PC-3 (cell line): ENCODE measurements at regions not wholly inside any gene's neighbourhood (a gene's known extent, or its start where the extent isn't known, plus 50 kb on each side); places are given as distances from the start of the nearest gene placed in this dataset.

Source experiments
- ATAC-seq: fragments of 200-7000 bp; cut with Tn5 transposase; 2 replicates; pipeline ENCODE4 v1.9.1; 2020; ENCODE audit warnings: mild to moderate bottlenecking, moderate library complexity
- BruUV-seq: library from RNA; stranded (reverse); fragments of 400-500 nt; replicated peaks from 2 replicates; lab custom pipeline; 2021; lab: Mats Ljungman, UMichigan
- CTCF ChIA-PET: fragments of 300-600 bp; sonication (Branson Sonifier 250); formaldehyde crosslinking; loops from one replicate; lab custom pipeline; 2022; ENCODE audit warnings: antibody characterized with exemption; lab: Charles Lee
- POLR2A ChIA-PET: fragments of 300-600 bp; sonication (Branson Sonifier 250); formaldehyde crosslinking; loops from one replicate; lab custom pipeline; 2022; ENCODE audit warnings: antibody characterized with exemption; ENCODE audit not compliant: unreplicated experiment; lab: Charles Lee
- DNase-seq: peaks from one replicate; pipeline ENCODE4 v3.0.0-alpha.2; 2015
- H2AFZ ChIP-seq: fragments of 300-600 bp; sonication (generic); 2 replicates; pipeline ENCODE4 v1.6.0; 2016; ENCODE audit warnings: antibody characterized with exemption, low read length
- H3F3A ChIP-seq: fragments of 300-600 bp; sonication (generic); one replicate; pipeline ENCODE4 v1.6.0; 2017; ENCODE audit warnings: antibody characterized with exemption, low read length, control low read depth, mild to moderate bottlenecking; ENCODE audit not compliant: unreplicated experiment
- H3K27ac ChIP-seq: fragments of 300-600 bp; sonication (generic); 2 replicates; pipeline ENCODE4 v1.5.1; 2016; ENCODE audit warnings: mild to moderate bottlenecking, low read length
- H3K27me3 ChIP-seq: fragments of 300-600 bp; sonication (generic); 2 replicates; pipeline ENCODE4 v1.6.1; 2016; ENCODE audit warnings: low read length, mixed read lengths
- H3K36me3 ChIP-seq: fragments of 300-600 bp; sonication (generic); 2 replicates; pipeline ENCODE4 v1.6.1; 2016; ENCODE audit warnings: low read depth, mixed run types, low read length, mixed read lengths
- H3K4me1 ChIP-seq: fragments of 300-600 bp; sonication (generic); 2 replicates; pipeline ENCODE4 v1.5.1; 2016; ENCODE audit warnings: low read length; ENCODE audit not compliant: insufficient read depth
- H3K4me2 ChIP-seq: fragments of 300-600 bp; sonication (generic); 2 replicates; pipeline ENCODE4 v1.6.0; 2016; ENCODE audit warnings: low read length
- H3K4me3 ChIP-seq: fragments of 300-600 bp; sonication (generic); 2 replicates; pipeline ENCODE4 v1.5.1; 2016; ENCODE audit warnings: mild to moderate bottlenecking, low read length, mixed read lengths
- H3K79me2 ChIP-seq: fragments of 300-600 bp; sonication (generic); 2 replicates; pipeline ENCODE4 v1.6.1; 2017; ENCODE audit warnings: low read length, mixed read lengths
- H3K9ac ChIP-seq: fragments of 300-600 bp; sonication (generic); 2 replicates; pipeline ENCODE4 v1.6.0; 2016; ENCODE audit warnings: mild to moderate bottlenecking, low read length
- H3K9me2 ChIP-seq: fragments of 300-600 bp; sonication (generic); replicated peaks from 2 replicates; pipeline ENCODE4 v1.6.1; 2016; ENCODE audit warnings: mixed run types, low read length, mixed read lengths
- H3K9me3 ChIP-seq: fragments of 300-600 bp; sonication (generic); 2 replicates; pipeline ENCODE4 v1.6.1; 2016; ENCODE audit warnings: low read length, mixed read lengths
- H4K20me1 ChIP-seq: fragments of 300-600 bp; sonication (generic); 2 replicates; pipeline ENCODE4 v1.6.1; 2016; ENCODE audit warnings: low read length, mixed read lengths
- EZH2 ChIP-seq: fragments of 300-600 bp; sonication (generic); IDR thresholded peaks from one replicate; pipeline ENCODE4 v1.6.1; 2017; ENCODE audit warnings: antibody characterized with exemption, mild to moderate bottlenecking, low read length; ENCODE audit not compliant: unreplicated experiment
- EZH2phosphoT487 ChIP-seq: fragments of 300-600 bp; sonication (generic); IDR thresholded peaks from 2 replicates; pipeline ENCODE4 v1.6.1; 2018; ENCODE audit warnings: mild to moderate bottlenecking, antibody characterized with exemption, low read length, borderline replicate concordance
- intact Hi-C: fragments of 100-400 bp; cut with micrococcal nuclease; formaldehyde crosslinking; loops from 2 replicates; pipeline ENCODE4 v1.9.0; 2023
- TF ChIP-seq, protein P1 (sequence below): fragments of 300-600 bp; sonication (generic); conservative IDR thresholded peaks from 2 replicates; pipeline ENCODE4 v1.5.1; 2017; ENCODE audit warnings: antibody characterized with exemption, low read depth, mild to moderate bottlenecking, low read length

DNA sequence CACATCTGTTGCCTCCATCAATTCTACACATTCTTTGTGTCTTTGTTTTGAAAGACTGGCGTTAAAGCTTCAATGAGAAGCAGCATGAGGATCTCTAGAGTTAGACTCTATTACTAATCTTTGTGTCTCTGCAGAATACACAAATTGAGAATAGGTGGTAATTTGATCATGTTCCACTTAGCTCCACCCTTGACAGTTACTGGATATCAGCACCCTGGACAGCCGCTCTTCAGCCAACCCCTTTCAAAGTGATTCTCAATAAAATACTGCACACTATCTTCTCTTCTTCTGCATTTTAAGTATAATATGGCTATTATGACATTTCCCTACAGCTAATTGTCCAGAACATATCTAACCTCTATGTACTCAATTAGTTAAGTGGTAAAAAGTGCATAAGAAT lies 54.3 kb upstream of the CNR1 start:
- no peak overlapping the region for H3K4me3 ChIP-seq
- no TSS peak for BruUV-seq
- H4K20me1 ChIP-seq: no peaks in the 10 kb centered on the region
- H3K27me3 ChIP-seq: no peaks in the 10 kb centered on the region; the same call in 1 of the 2 replicates
- H2AFZ ChIP-seq: no peak overlapping the region
- H3K27ac ChIP-seq: no peak overlapping the region
- H3K9me2 ChIP-seq: no peaks in the 10 kb centered on the region
- no peaks in the 10 kb centered on the region for H3K9me3 ChIP-seq
- ATAC-seq (no peak), DNase-seq (peak; percentile 14)
- POLR2A ChIA-PET: no interaction called here
- no peak overlapping the region for H3K9ac ChIP-seq
- H3K36me3 ChIP-seq: no peaks in the 10 kb centered on the region
- TF ChIP-seq EZH2: no peak
- TF ChIP-seq EZH2phosphoT487: no peak
- TF ChIP-seq, protein P1, sequence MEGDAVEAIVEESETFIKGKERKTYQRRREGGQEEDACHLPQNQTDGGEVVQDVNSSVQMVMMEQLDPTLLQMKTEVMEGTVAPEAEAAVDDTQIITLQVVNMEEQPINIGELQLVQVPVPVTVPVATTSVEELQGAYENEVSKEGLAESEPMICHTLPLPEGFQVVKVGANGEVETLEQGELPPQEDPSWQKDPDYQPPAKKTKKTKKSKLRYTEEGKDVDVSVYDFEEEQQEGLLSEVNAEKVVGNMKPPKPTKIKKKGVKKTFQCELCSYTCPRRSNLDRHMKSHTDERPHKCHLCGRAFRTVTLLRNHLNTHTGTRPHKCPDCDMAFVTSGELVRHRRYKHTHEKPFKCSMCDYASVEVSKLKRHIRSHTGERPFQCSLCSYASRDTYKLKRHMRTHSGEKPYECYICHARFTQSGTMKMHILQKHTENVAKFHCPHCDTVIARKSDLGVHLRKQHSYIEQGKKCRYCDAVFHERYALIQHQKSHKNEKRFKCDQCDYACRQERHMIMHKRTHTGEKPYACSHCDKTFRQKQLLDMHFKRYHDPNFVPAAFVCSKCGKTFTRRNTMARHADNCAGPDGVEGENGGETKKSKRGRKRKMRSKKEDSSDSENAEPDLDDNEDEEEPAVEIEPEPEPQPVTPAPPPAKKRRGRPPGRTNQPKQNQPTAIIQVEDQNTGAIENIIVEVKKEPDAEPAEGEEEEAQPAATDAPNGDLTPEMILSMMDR: no peak
- intact Hi-C loops: no loop called here
- CTCF ChIA-PET: no interaction called here
- H3K4me2 ChIP-seq: no peak overlapping the region
- no peaks in the 10 kb centered on the region for H3F3A ChIP-seq
- H3K4me1 ChIP-seq: no peaks in the 10 kb centered on the region
- no peaks in the 10 kb centered on the region for H3K79me2 ChIP-seq

DNA sequence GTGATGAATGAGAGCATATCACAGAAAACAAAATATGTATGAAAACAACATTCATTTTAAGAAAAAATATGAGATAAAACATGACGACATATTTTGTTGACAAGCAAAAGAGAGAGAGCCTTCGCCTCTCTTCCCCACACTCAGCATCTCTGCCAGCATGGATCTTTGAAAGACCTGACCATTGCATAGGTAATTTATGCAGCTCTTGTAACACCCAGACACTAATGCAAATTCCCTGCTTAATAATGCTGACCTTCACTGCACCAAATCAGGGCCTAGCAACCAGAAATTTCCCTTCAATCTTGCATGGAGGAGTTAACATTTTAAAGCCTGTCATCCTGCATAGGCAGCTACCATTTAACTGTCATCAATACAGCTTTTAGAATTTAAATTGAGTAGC lies 50.0 kb upstream of the CNR1 start:
- no TSS peak for BruUV-seq
- no peaks in the 10 kb centered on the region for H3K79me2 ChIP-seq
- H3K9me2 ChIP-seq: no peaks in the 10 kb centered on the region
- H3K9me3 ChIP-seq: no peaks in the 10 kb centered on the region
- TF ChIP-seq, protein P1: no peak
- no peak for TF ChIP-seq EZH2
- TF ChIP-seq EZH2phosphoT487: no peak
- H3K27ac ChIP-seq: no peak overlapping the region
- H3K36me3 ChIP-seq: no peaks in the 10 kb centered on the region
- no peaks in the 10 kb centered on the region for H4K20me1 ChIP-seq
- H3K9ac ChIP-seq: no peak overlapping the region
- POLR2A ChIA-PET: no interaction called here
- H3K4me2 ChIP-seq: no peak overlapping the region
- CTCF ChIA-PET: no interaction called here
- no peaks in the 10 kb centered on the region for H3K4me1 ChIP-seq
- H2AFZ ChIP-seq: no peak overlapping the region
- no peaks in the 10 kb centered on the region for H3F3A ChIP-seq
- H3K27me3 ChIP-seq: no peaks in the 10 kb centered on the region
- no peak overlapping the region for H3K4me3 ChIP-seq
- intact Hi-C loops: no loop called here
- DNase-seq (no peak), ATAC-seq (no peak)
